ENCODE measurements at regions not wholly inside any gene's neighbourhood (a gene's known extent, or its start where the extent isn't known, plus 50 kb on each side); places are given as distances from the start of the nearest gene placed in this dataset.

GRCh38 chr2:217097346-217097745 lies 237.5 kb upstream of the TNP1 start:
- no peak overlapping the region for H3K4me3 Mint-ChIP-seq
- H3K27me3 Mint-ChIP-seq = peaks cover 10% of the 10 kb centered on the region
- H3K27ac Mint-ChIP-seq = no peak overlapping the region
- no peak for DNase-seq
- H3K36me3 Mint-ChIP-seq = no peaks in the 10 kb centered on the region
- ChIA-PET POLR2A (no interaction called here), CTCF (no interaction called here)
- intact Hi-C loops (cut with micrococcal nuclease) = no loop called here
- H3K9me3 Mint-ChIP-seq = no peaks in the 10 kb centered on the region
- H3K4me1 Mint-ChIP-seq (ENCODE audit: low read depth) = peaks cover 3% of the 10 kb centered on the region

DNA sequence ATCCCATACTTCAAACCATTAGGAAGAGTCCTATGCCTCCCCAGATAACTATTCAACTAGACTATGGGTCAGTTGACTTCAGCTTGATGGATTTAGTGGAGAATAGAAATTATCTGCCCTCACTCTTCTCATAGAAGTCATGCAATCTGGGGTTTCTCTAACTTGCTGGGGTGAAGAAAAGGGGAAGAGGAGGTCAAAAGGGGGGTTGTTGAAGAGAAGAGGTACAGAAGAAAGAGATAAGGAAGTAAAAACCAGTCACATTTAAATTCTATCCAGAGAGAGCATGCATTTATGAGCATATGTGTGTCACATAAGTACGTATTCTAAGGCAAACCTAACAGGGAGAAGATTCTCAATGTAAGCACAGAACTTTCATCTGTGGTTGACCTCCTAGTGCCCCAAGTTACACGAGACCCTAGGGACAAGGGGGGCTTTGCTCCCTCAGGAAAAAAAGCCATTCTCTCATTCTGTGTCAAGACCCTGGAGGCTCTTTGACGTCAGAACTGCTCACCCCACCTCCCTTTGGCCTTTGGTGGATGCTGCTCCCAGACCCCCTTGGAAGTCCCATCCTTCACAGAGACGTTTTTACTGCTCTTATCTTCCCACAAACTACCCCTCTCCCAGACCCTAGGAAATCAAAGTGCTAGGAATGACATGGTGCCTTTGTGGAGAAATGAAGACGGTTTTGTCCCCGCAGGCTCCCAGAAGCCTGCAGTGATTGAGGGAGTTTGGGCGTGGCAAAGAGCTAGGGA lies 236.8 kb upstream of the TNP1 start:
- CTCF ChIA-PET = no interaction called here
- no peak for DNase-seq
- Mint-ChIP-seq H3K27ac (no peak overlapping the region), H3K4me3 (no peak overlapping the region), H3K27me3 (peaks cover 11% of the 10 kb centered on the region), H3K36me3 (no peaks in the 10 kb centered on the region), H3K4me1 (ENCODE audit: low read depth) (peaks cover 3% of the 10 kb centered on the region), H3K9me3 (no peaks in the 10 kb centered on the region)
- POLR2A ChIA-PET = no interaction called here
- intact Hi-C loops (cut with micrococcal nuclease) = no loop called here

DNA sequence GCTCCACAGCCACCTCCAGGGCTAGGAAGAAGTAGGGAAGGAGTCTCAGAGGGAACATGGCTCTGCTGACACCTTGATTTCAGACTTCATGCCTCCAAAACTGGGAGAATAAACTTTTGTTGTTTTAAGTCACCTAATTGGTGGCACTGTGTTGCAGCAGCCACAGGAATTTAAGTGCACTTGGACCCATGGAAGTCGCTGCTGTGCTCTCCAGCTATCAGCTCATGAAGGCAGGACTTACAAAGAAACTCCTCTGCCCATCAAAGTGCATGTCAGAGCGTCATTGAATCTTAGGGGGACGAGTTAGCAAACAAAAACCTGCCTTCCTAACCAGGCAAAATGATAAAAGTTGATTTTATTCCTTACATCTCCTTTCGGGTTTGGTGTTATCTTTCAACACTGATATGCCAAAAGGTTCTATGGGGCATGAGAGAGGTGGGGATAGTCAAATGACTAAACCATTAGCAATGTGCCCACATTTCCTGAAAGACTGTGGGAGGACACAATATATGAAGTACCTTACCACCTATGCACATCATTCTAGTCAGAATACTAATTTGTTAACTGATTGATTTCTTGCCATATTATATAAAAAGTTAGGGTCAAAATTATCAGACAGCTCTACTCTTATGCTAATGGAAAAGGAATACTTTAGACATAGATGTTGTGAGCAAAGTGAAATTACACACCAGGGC lies 235.8 kb upstream of the TNP1 start:
- ChIA-PET CTCF (no interaction called here), POLR2A (no interaction called here)
- Mint-ChIP-seq H3K36me3 (no peaks in the 10 kb centered on the region), H3K27me3 (peaks cover 11% of the 10 kb centered on the region), H3K27ac (no peak overlapping the region), H3K4me3 (no peak overlapping the region), H3K9me3 (no peaks in the 10 kb centered on the region), H3K4me1 (ENCODE audit: low read depth) (peaks cover 3% of the 10 kb centered on the region)
- intact Hi-C loops (cut with micrococcal nuclease) = no loop called here
- no peak for DNase-seq

GRCh38 chr2:217092710-217093379 lies 233.0 kb upstream of the TNP1 start:
- ChIA-PET POLR2A (no interaction called here), CTCF (no interaction called here)
- H3K27me3 Mint-ChIP-seq = peaks cover 13% of the 10 kb centered on the region
- no peak for DNase-seq
- H3K4me1 Mint-ChIP-seq (ENCODE audit: low read depth) = peaks cover 11% of the 10 kb centered on the region
- no peak overlapping the region for H3K4me3 Mint-ChIP-seq
- intact Hi-C loops (cut with micrococcal nuclease) = no loop called here
- no peaks in the 10 kb centered on the region for H3K9me3 Mint-ChIP-seq
- H3K36me3 Mint-ChIP-seq = no peaks in the 10 kb centered on the region
- no peak overlapping the region for H3K27ac Mint-ChIP-seq

- peaks cover 11% of the 10 kb centered on the region for H3K27me3 Mint-ChIP-seq
- CTCF ChIA-PET = no interaction called here
- intact Hi-C loops (cut with micrococcal nuclease) = no loop called here
- no peak overlapping the region for H3K27ac Mint-ChIP-seq
- H3K4me1 Mint-ChIP-seq (ENCODE audit: low read depth) = peaks cover 11% of the 10 kb centered on the region
- DNase-seq = no peak
- no peaks in the 10 kb centered on the region for H3K9me3 Mint-ChIP-seq
- POLR2A ChIA-PET = no interaction called here
- H3K4me3 Mint-ChIP-seq = no peak overlapping the region
- H3K36me3 Mint-ChIP-seq = no peaks in the 10 kb centered on the region
Measured at GRCh38 chr2:217091531-217091930, 231.7 kb upstream of the TNP1 start.

GRCh38 chr2:217090884-217091283 lies 231.0 kb upstream of the TNP1 start:
- DNase-seq = no peak
- peaks cover 11% of the 10 kb centered on the region for H3K4me1 Mint-ChIP-seq (ENCODE audit: low read depth)
- no peaks in the 10 kb centered on the region for H3K36me3 Mint-ChIP-seq
- ChIA-PET POLR2A (no interaction called here), CTCF (no interaction called here)
- no peak overlapping the region for H3K27ac Mint-ChIP-seq
- H3K9me3 Mint-ChIP-seq = no peaks in the 10 kb centered on the region
- peaks cover 13% of the 10 kb centered on the region for H3K27me3 Mint-ChIP-seq
- intact Hi-C loops (cut with micrococcal nuclease) = loop anchor here (1.0 kb wide), 1 partner anchor 132 kb away; no protein-coding TSS in a partner anchor
- H3K4me3 Mint-ChIP-seq = no peak overlapping the region

DNA sequence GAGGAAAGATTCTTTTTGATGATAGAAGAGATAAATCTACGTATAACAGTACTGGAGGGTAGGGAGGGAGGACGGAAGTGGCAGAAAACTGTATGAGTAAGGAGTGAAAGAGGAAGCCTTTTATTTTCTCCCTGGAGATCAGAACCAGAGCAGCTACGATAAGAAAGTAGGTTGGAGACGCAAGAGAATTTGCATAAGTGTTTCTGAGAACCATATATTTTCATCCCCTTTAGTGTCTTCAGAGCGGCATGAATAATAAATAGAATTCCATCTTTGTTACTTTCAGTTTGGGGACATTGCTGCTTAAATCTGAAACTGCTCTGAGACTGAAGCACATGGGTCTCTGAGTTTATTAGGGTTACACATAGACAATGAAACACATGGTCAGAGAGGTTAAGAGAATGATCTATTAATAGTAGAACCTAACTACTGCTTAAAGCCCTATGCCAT lies 230.2 kb upstream of the TNP1 start:
- DNase-seq = no peak
- Mint-ChIP-seq H3K27ac (no peak overlapping the region), H3K9me3 (no peaks in the 10 kb centered on the region), H3K36me3 (no peaks in the 10 kb centered on the region), H3K27me3 (peaks cover 14% of the 10 kb centered on the region), H3K4me1 (ENCODE audit: low read depth) (peaks cover 10% of the 10 kb centered on the region), H3K4me3 (no peak overlapping the region)
- intact Hi-C loops (cut with micrococcal nuclease) = loop anchor here (1.0 kb wide), 1 partner anchor 133 kb away; no protein-coding TSS in a partner anchor
- CTCF ChIA-PET = no interaction called here
- POLR2A ChIA-PET = no interaction called here

DNA sequence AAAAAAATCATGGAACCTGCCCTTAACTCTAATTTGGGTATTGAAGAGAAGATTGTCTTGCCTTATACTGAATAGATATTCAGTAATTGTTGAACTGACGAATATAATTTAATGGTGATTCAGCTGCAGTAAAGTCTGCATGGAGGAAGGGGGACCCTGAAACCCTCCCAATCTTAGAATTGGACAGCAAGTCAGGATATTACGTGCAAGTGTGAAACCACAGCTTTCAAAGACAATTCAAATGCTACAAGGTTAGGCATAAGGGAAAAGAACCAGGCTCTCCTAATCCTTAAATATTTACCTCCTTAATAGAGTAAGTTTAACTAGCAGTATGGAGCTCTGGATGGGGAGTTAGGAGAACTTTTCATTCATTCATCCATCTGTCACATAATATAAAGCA lies 226.9 kb upstream of the TNP1 start:
- H3K4me1 Mint-ChIP-seq (ENCODE audit: low read depth) = peaks cover 10% of the 10 kb centered on the region
- no peak for DNase-seq
- H3K4me3 Mint-ChIP-seq = no peak overlapping the region
- no peaks in the 10 kb centered on the region for H3K9me3 Mint-ChIP-seq
- H3K27ac Mint-ChIP-seq = no peak overlapping the region
- intact Hi-C loops (cut with micrococcal nuclease) = no loop called here
- H3K36me3 Mint-ChIP-seq = no peaks in the 10 kb centered on the region
- H3K27me3 Mint-ChIP-seq = peaks cover 11% of the 10 kb centered on the region
- ChIA-PET CTCF (no interaction called here), POLR2A (no interaction called here)

- peaks cover 10% of the 10 kb centered on the region for H3K4me1 Mint-ChIP-seq (ENCODE audit: low read depth)
- CTCF ChIA-PET = no interaction called here
- H3K4me3 Mint-ChIP-seq = no peak overlapping the region
- intact Hi-C loops (cut with micrococcal nuclease) = no loop called here
- no peak overlapping the region for H3K27ac Mint-ChIP-seq
- POLR2A ChIA-PET = no interaction called here
- peak; percentile 32 for DNase-seq
- peaks cover 15% of the 10 kb centered on the region for H3K27me3 Mint-ChIP-seq
- H3K36me3 Mint-ChIP-seq = no peaks in the 10 kb centered on the region
- no peaks in the 10 kb centered on the region for H3K9me3 Mint-ChIP-seq
Measured at GRCh38 chr2:217086038-217086522, 226.2 kb upstream of the TNP1 start.

- Mint-ChIP-seq H3K27me3 (peaks cover 15% of the 10 kb centered on the region), H3K4me3 (no peak overlapping the region), H3K9me3 (no peaks in the 10 kb centered on the region), H3K4me1 (ENCODE audit: low read depth) (peaks cover 10% of the 10 kb centered on the region), H3K27ac (no peak overlapping the region), H3K36me3 (no peaks in the 10 kb centered on the region)
- ChIA-PET POLR2A (no interaction called here), CTCF (no interaction called here)
- peak; percentile 15 for DNase-seq
- intact Hi-C loops (cut with micrococcal nuclease) = no loop called here
Measured at GRCh38 chr2:217085543-217085942, 225.7 kb upstream of the TNP1 start.

- intact Hi-C loops (cut with micrococcal nuclease) = no loop called here
- no peak for DNase-seq
- H3K27ac Mint-ChIP-seq = no peak overlapping the region
- H3K36me3 Mint-ChIP-seq = no peaks in the 10 kb centered on the region
- CTCF ChIA-PET = no interaction called here
- no peak overlapping the region for H3K4me3 Mint-ChIP-seq
- POLR2A ChIA-PET = no interaction called here
- H3K27me3 Mint-ChIP-seq = peaks cover 12% of the 10 kb centered on the region
- no peaks in the 10 kb centered on the region for H3K9me3 Mint-ChIP-seq
- peaks cover 2% of the 10 kb centered on the region for H3K4me1 Mint-ChIP-seq (ENCODE audit: low read depth)
Measured at GRCh38 chr2:217081799-217082198, 221.9 kb upstream of the TNP1 start.

DNA sequence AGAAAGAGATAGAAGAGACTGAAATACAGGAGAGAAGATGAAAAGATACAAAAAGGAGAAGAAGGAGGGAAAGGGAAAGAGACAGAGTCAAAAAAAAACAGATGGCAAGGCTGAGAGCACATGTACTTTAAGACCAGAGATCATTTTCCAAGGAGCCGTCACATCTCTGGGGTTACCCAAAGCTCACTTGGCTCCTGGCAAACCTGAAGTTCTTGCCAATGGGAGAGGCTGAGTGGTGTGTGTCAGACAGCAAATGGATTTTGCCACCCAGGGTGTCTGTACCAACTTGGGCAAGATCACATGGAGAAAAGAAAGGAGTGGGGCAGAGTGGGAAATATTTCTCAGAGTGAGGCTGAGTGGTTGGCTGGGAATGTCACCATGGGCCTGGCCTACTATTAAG lies 219.3 kb upstream of the TNP1 start:
- ChIA-PET POLR2A (no interaction called here), CTCF (no interaction called here)
- Mint-ChIP-seq H3K27me3 (peaks cover 8% of the 10 kb centered on the region), H3K36me3 (no peaks in the 10 kb centered on the region), H3K9me3 (no peaks in the 10 kb centered on the region), H3K4me1 (ENCODE audit: low read depth) (no peaks in the 10 kb centered on the region), H3K4me3 (no peak overlapping the region), H3K27ac (no peak overlapping the region)
- intact Hi-C loops (cut with micrococcal nuclease) = no loop called here
- no peak for DNase-seq

Measured in activated CD4-positive, alpha-beta memory T cell treated with anti-CD3 and anti-CD28 coated beads for 36 hours (primary cell).